ENCODE measurements at regions not wholly inside any gene's neighbourhood (a gene's known extent, or its start where the extent isn't known, plus 50 kb on each side); places are given as distances from the start of the nearest gene placed in this dataset.

GRCh38 chr9:8262625-8263622 lies 463.3 kb upstream of the DMAC1 start:
- DNase-seq (ENCODE audit: low spot score): no peak

- DNase-seq (ENCODE audit: low spot score): no peak
Observed at GRCh38 chr9:8261737-8262136, 462.2 kb upstream of the DMAC1 start.

- DNase-seq (ENCODE audit: low spot score): no peak
Observed at GRCh38 chr9:8259028-8259427, 459.4 kb upstream of the DMAC1 start.

- no peak for DNase-seq (ENCODE audit: low spot score)
Observed at GRCh38 chr9:8256880-8257279, 457.3 kb upstream of the DMAC1 start.

GRCh38 chr9:8255850-8256249 lies 456.3 kb upstream of the DMAC1 start:
- DNase-seq (ENCODE audit: low spot score): no peak

GRCh38 chr9:8254541-8254940 lies 455.0 kb upstream of the DMAC1 start:
- no peak for DNase-seq (ENCODE audit: low spot score)

- DNase-seq (ENCODE audit: low spot score): no peak
Observed at GRCh38 chr9:8252445-8252844, 452.9 kb upstream of the DMAC1 start.

GRCh38 chr9:8251566-8251965 lies 452.0 kb upstream of the DMAC1 start:
- no peak for DNase-seq (ENCODE audit: low spot score)

GRCh38 chr9:8244505-8245092 lies 445.0 kb upstream of the DMAC1 start:
- DNase-seq (ENCODE audit: low spot score): no peak

- DNase-seq (ENCODE audit: low spot score): no peak
Observed at GRCh38 chr9:8241201-8241600, 441.6 kb upstream of the DMAC1 start.

GRCh38 chr9:8237096-8237495 lies 437.5 kb upstream of the DMAC1 start:
- DNase-seq (ENCODE audit: low spot score): no peak

- no peak for DNase-seq (ENCODE audit: low spot score)
Observed at GRCh38 chr9:8235489-8235888, 435.9 kb upstream of the DMAC1 start.

- DNase-seq (ENCODE audit: low spot score): no peak
Observed at GRCh38 chr9:8234316-8234715, 434.7 kb upstream of the DMAC1 start.

- DNase-seq (ENCODE audit: low spot score): no peak
Observed at GRCh38 chr9:8232726-8233125, 433.1 kb upstream of the DMAC1 start.

- DNase-seq (ENCODE audit: low spot score): no peak
Observed at GRCh38 chr9:8229226-8229625, 429.6 kb upstream of the DMAC1 start.

GRCh38 chr9:8224381-8224801 lies 424.8 kb upstream of the DMAC1 start:
- no peak for DNase-seq (ENCODE audit: low spot score)

- DNase-seq (ENCODE audit: low spot score): no peak
Observed at GRCh38 chr9:8223861-8224260, 424.3 kb upstream of the DMAC1 start.

GRCh38 chr9:8221462-8221861 lies 421.9 kb upstream of the DMAC1 start:
- no peak for DNase-seq (ENCODE audit: low spot score)

- no peak for DNase-seq (ENCODE audit: low spot score)
Observed at GRCh38 chr9:8208465-8208864, 408.9 kb upstream of the DMAC1 start.

- DNase-seq (ENCODE audit: low spot score): no peak
Observed at GRCh38 chr9:8207596-8207995, 408.0 kb upstream of the DMAC1 start.

GRCh38 chr9:8206720-8207119 lies 407.1 kb upstream of the DMAC1 start:
- no peak for DNase-seq (ENCODE audit: low spot score)

GRCh38 chr9:8205576-8205975 lies 406.0 kb upstream of the DMAC1 start:
- no peak for DNase-seq (ENCODE audit: low spot score)

- DNase-seq (ENCODE audit: low spot score): no peak
Observed at GRCh38 chr9:8189881-8190280, 390.3 kb upstream of the DMAC1 start.
